Right lobe of liver (tissue), 4 donors: ENCODE measurements at regions not wholly inside any gene's neighbourhood (a gene's known extent, or its start where the extent isn't known, plus 50 kb on each side); places are given as distances from the start of the nearest gene placed in this dataset.

Experiments used
- POLR2A ChIP-seq: fragments of 450-650 bp; IDR thresholded peaks from one replicate; pipeline ENCODE4 v1.6.1; 2017; ENCODE audit warnings: antibody characterized with exemption, mild to moderate bottlenecking
- TF ChIP-seq, protein P1 (sequence below), 4 donors: fragments of 200-600 bp in 3 of 4; fragments of 450-650 bp in 1 of 4; IDR thresholded peaks; one replicate each; pipeline versions ENCODE4 v1.5.1 to v1.8.0; 2016 to 2022; ENCODE audit warnings: antibody characterized with exemption in 4 of 4, mild to moderate bottlenecking in 2 of 4
- donor health status: DM: no; HTN: no; CAD: no.
- donor health status: DM: no; HTN: no; CAD: no.
- donor health status: DM: no; HTN: yes; CAD: no.

- TF ChIP-seq POLR2A: no peak
- TF ChIP-seq, protein P1, sequence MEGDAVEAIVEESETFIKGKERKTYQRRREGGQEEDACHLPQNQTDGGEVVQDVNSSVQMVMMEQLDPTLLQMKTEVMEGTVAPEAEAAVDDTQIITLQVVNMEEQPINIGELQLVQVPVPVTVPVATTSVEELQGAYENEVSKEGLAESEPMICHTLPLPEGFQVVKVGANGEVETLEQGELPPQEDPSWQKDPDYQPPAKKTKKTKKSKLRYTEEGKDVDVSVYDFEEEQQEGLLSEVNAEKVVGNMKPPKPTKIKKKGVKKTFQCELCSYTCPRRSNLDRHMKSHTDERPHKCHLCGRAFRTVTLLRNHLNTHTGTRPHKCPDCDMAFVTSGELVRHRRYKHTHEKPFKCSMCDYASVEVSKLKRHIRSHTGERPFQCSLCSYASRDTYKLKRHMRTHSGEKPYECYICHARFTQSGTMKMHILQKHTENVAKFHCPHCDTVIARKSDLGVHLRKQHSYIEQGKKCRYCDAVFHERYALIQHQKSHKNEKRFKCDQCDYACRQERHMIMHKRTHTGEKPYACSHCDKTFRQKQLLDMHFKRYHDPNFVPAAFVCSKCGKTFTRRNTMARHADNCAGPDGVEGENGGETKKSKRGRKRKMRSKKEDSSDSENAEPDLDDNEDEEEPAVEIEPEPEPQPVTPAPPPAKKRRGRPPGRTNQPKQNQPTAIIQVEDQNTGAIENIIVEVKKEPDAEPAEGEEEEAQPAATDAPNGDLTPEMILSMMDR (IDR thresholded peaks at IDR 0.05): no peak
These were observed 50.3 kb upstream of the MAGI3 start for GRCh38 chr1:113340038-113340437.
